Kidney (tissue), 13 donors: ENCODE measurements at regions not wholly inside any gene's neighbourhood (a gene's known extent, or its start where the extent isn't known, plus 50 kb on each side); places are given as distances from the start of the nearest gene placed in this dataset.

Source experiments
- DNase-seq, 5 donors: peaks; one replicate each; pipeline ENCODE4 v3.0.0-alpha.2; 2013 to 2020
- FAIRE-seq: peaks from 2 replicates; lab custom pipeline; 2012; peaks lifted over from hg19 to GRCh38; lab: Jason Lieb, UNC
- H3K27ac ChIP-seq, 2 donors: one replicate each; pipeline ENCODE4 v1.7.0; 2013; ENCODE audit warnings: low read depth in 2 of 2, low read length in 2 of 2, inconsistent platforms in 1 of 2
- H3K27me3 ChIP-seq: one replicate; pipeline ENCODE4 v1.7.1; 2013; ENCODE audit warnings: low read length, inconsistent platforms; ENCODE audit not compliant: control insufficient read depth, insufficient read depth
- H3K36me3 ChIP-seq, 3 donors: one replicate each; pipeline versions ENCODE4 v1.7.0 to v1.7.1; 2013; ENCODE audit warnings: low read length in 3 of 3, control low read depth in 1 of 3, inconsistent platforms in 1 of 3; ENCODE audit not compliant: insufficient read depth in 3 of 3, control insufficient read depth in 2 of 3
- H3K4me1 ChIP-seq, 3 donors: one replicate each; pipeline versions ENCODE4 v1.7.0 to v1.7.1; 2013; ENCODE audit warnings: low read length in 3 of 3, inconsistent platforms in 1 of 3, low read depth in 1 of 3; ENCODE audit not compliant: control insufficient read depth in 2 of 3, insufficient read depth in 2 of 3
- H3K4me3 ChIP-seq, 3 donors: one replicate each; pipeline versions ENCODE4 v1.7.0 to v1.8.1; 2013; ENCODE audit warnings: low read length in 3 of 3, control low read depth in 1 of 3, inconsistent platforms in 1 of 3
- H3K9ac ChIP-seq, 3 donors: one replicate each; pipeline versions ENCODE4 v1.7.0 to v1.7.1; 2013; ENCODE audit warnings: low read length in 3 of 3, control low read depth in 1 of 3, inconsistent platforms in 1 of 3
- H3K9me3 ChIP-seq, 3 donors: one replicate each; pipeline versions ENCODE4 v1.7.0 to v1.7.1; 2013; ENCODE audit warnings: low read length in 3 of 3, control low read depth in 1 of 3, inconsistent platforms in 1 of 3; ENCODE audit not compliant: control insufficient read depth in 2 of 3, insufficient read depth in 1 of 3
- CTCF ChIP-seq: IDR thresholded peaks from 3 replicates; pipeline ENCODE4 v1.5.1; 2012; ENCODE audit warnings: mild to moderate bottlenecking, moderate library complexity, borderline replicate concordance; ENCODE audit not compliant: insufficient read depth; ENCODE audit errors: extremely low read depth
- intact Hi-C: fragments of 100-400 bp; cut with DNase I; formaldehyde crosslinking; loops from one replicate; pipeline ENCODE4 v1.11.1; 2022
- donor health status: control.
- donor health status: control.
- donor health status: control.
- donor health status: control.
- donor health status: control.
- donor health status: DM: yes; HTN: yes; CAD: no.
- donor health status: Normal renal cell carcinoma (clear cell type).

- Histone ChIP-seq H3K9ac (no peak overlapping the region), H3K9me3 (no peaks in the 10 kb centered on the region), H3K4me1 (peaks cover 0 to 3% (median 0%) of the 10 kb centered on the region in 3 donors), H3K36me3 (no peaks in the 10 kb centered on the region), H3K27me3 (no peaks in the 10 kb centered on the region), H3K4me3 (no peak overlapping the region), H3K27ac (no peak overlapping the region)
- FAIRE-seq (no peak), DNase-seq (peak in 2 of 5 donors; percentile 27 to 61)
- TF ChIP-seq CTCF = no peak
- intact Hi-C loops = no loop called here
These were observed 182.0 kb upstream of the TRIB2 start for GRCh38 chr2:12534646-12535263.

GRCh38 chr2:12536976-12537375 lies 179.8 kb upstream of the TRIB2 start:
- FAIRE-seq (no peak), DNase-seq (peak in 1 of 5 donors; percentile 25)
- TF ChIP-seq CTCF = no peak
- no peaks in the 10 kb centered on the region for H3K9me3 ChIP-seq
- H3K27me3 ChIP-seq = no peaks in the 10 kb centered on the region
- peaks cover 0 to 8% (median 5%) of the 10 kb centered on the region in 3 donors for H3K4me1 ChIP-seq
- H3K36me3 ChIP-seq = no peaks in the 10 kb centered on the region
- no peak overlapping the region for H3K4me3 ChIP-seq
- H3K9ac ChIP-seq = no peak overlapping the region
- intact Hi-C loops = no loop called here
- H3K27ac ChIP-seq = no peak overlapping the region

- H3K4me3 ChIP-seq = no peak overlapping the region
- intact Hi-C loops = no loop called here
- H3K27ac ChIP-seq = no peak overlapping the region
- H3K4me1 ChIP-seq = peaks cover 0 to 8% (median 7%) of the 10 kb centered on the region in 3 donors
- H3K9me3 ChIP-seq = no peaks in the 10 kb centered on the region
- DNase-seq = no peak
- no peak for TF ChIP-seq CTCF
- FAIRE-seq = peak; percentile 32
- no peaks in the 10 kb centered on the region for H3K27me3 ChIP-seq
- no peaks in the 10 kb centered on the region for H3K36me3 ChIP-seq
- no peak overlapping the region for H3K9ac ChIP-seq
These were observed 178.5 kb upstream of the TRIB2 start for GRCh38 chr2:12538138-12538694.
